H9 (cell line): ENCODE measurements at regions not wholly inside any gene's neighbourhood (a gene's known extent, or its start where the extent isn't known, plus 50 kb on each side); places are given as distances from the start of the nearest gene placed in this dataset.

Experiments used
- DNase-seq: peaks from one replicate; pipeline ENCODE4 v3.0.0-alpha.2; 2017
- H2AFZ ChIP-seq: one replicate; pipeline ENCODE4 v1.6.1; 2013; ENCODE audit warnings: mild to moderate bottlenecking, low read length, control low read depth, moderate library complexity
- H2AK5ac ChIP-seq: 2 replicates; pipeline ENCODE4 v1.6.1; 2013; ENCODE audit warnings: low read length, control low read depth, mixed read lengths; ENCODE audit not compliant: insufficient read length
- H2BK120ac ChIP-seq: one replicate; pipeline ENCODE4 v1.6.1; 2013; ENCODE audit warnings: low read depth, mild to moderate bottlenecking, low read length, control low read depth, inconsistent platforms; ENCODE audit not compliant: poor library complexity, severe bottlenecking
- H2BK12ac ChIP-seq: 2 replicates; pipeline ENCODE4 v1.6.1; 2013; ENCODE audit warnings: low read length, control low read depth, mixed read lengths, low read depth; ENCODE audit not compliant: insufficient read length
- H2BK15ac ChIP-seq: 2 replicates; pipeline ENCODE4 v1.6.1; 2013; ENCODE audit warnings: low read depth, low read length, control low read depth
- H2BK20ac ChIP-seq: one replicate; pipeline ENCODE4 v1.6.1; 2013; ENCODE audit warnings: low read depth, mild to moderate bottlenecking, low read length, control low read depth, inconsistent platforms; ENCODE audit not compliant: poor library complexity, severe bottlenecking
- H2BK5ac ChIP-seq: 2 replicates; pipeline ENCODE4 v1.6.1; 2013; ENCODE audit warnings: low read length, control low read depth, mixed read lengths; ENCODE audit not compliant: insufficient read length
- H3K14ac ChIP-seq: 2 replicates; pipeline ENCODE4 v1.6.1; 2013; ENCODE audit warnings: low read length, control low read depth; ENCODE audit not compliant: insufficient read depth
- H3K18ac ChIP-seq: 2 replicates; pipeline ENCODE4 v1.6.1; 2013; ENCODE audit warnings: low read depth, mild to moderate bottlenecking, mixed read lengths, low read length, control low read depth; ENCODE audit not compliant: insufficient read length
- H3K23ac ChIP-seq: 2 replicates; pipeline ENCODE4 v1.6.1; 2013; ENCODE audit warnings: low read length, control low read depth, mixed read lengths, low read depth; ENCODE audit not compliant: insufficient read length
- H3K23me2 ChIP-seq: 2 replicates; pipeline ENCODE4 v1.6.1; 2013; ENCODE audit warnings: low read depth, mild to moderate bottlenecking, mixed read lengths, low read length, control low read depth; ENCODE audit not compliant: insufficient read length, poor library complexity, severe bottlenecking
- H3K27ac ChIP-seq: 2 replicates; pipeline ENCODE4 v1.5.1; 2013; ENCODE audit warnings: low read length, control low read depth, mixed read lengths, low read depth; ENCODE audit not compliant: insufficient read length
- H3K27me3 ChIP-seq: 2 replicates; pipeline ENCODE4 v1.6.1; 2013; ENCODE audit warnings: low read length, control low read depth, inconsistent platforms; ENCODE audit not compliant: insufficient read depth
- H3K4ac ChIP-seq: 2 replicates; pipeline ENCODE4 v1.6.1; 2013; ENCODE audit warnings: low read depth, mild to moderate bottlenecking, control low read depth, inconsistent platforms, low read length, moderate library complexity
- H3K4me1 ChIP-seq: 2 replicates; pipeline ENCODE4 v1.6.1; 2013; ENCODE audit warnings: low read length, control low read depth, inconsistent platforms; ENCODE audit not compliant: insufficient read depth
- H3K4me2 ChIP-seq: 2 replicates; pipeline ENCODE4 v1.6.1; 2013; ENCODE audit warnings: low read length, control low read depth, mixed read lengths; ENCODE audit not compliant: insufficient read length, insufficient read depth
- H3K56ac ChIP-seq: 2 replicates; pipeline ENCODE4 v1.6.1; 2013; ENCODE audit warnings: low read depth, mild to moderate bottlenecking, mixed read lengths, low read length, control low read depth; ENCODE audit not compliant: insufficient read length
- H3K79me1 ChIP-seq: 2 replicates; pipeline ENCODE4 v1.6.1; 2013; ENCODE audit warnings: low read depth, mild to moderate bottlenecking, moderate library complexity, low read length, control low read depth, inconsistent platforms; ENCODE audit not compliant: insufficient read depth, poor library complexity, severe bottlenecking
- H3K79me2 ChIP-seq: 2 replicates; pipeline ENCODE4 v1.6.1; 2013; ENCODE audit warnings: low read length, control low read depth, inconsistent platforms; ENCODE audit not compliant: insufficient read depth
- H3K9ac ChIP-seq: 2 replicates; pipeline ENCODE4 v1.6.1; 2013; ENCODE audit warnings: low read length, control low read depth, mixed read lengths; ENCODE audit not compliant: insufficient read length; ENCODE audit errors: extremely low read depth
- H3K9me3 ChIP-seq: one replicate; pipeline ENCODE4 v1.6.1; 2013; ENCODE audit warnings: low read depth, low read length, inconsistent platforms; ENCODE audit not compliant: control insufficient read depth
- H3T11ph ChIP-seq: one replicate; pipeline ENCODE4 v1.6.1; 2013; ENCODE audit warnings: mild to moderate bottlenecking, low read length, control low read depth, inconsistent platforms
- H4K20me1 ChIP-seq: one replicate; pipeline ENCODE4 v1.6.1; 2013; ENCODE audit not compliant: control insufficient read depth, insufficient read length, insufficient read depth
- H4K5ac ChIP-seq: 2 replicates; pipeline ENCODE4 v1.6.1; 2013; ENCODE audit warnings: low read depth, mild to moderate bottlenecking, mixed read lengths, low read length, control low read depth; ENCODE audit not compliant: insufficient read length
- H4K8ac ChIP-seq: replicated peaks from 2 replicates; pipeline ENCODE4 v1.6.1; 2013; ENCODE audit warnings: low read length, control low read depth, mixed read lengths, low read depth; ENCODE audit not compliant: insufficient read length
- H4K91ac ChIP-seq: 2 replicates; pipeline ENCODE4 v1.6.1; 2013; ENCODE audit warnings: low read depth, mild to moderate bottlenecking, moderate library complexity, mixed read lengths, low read length, control low read depth; ENCODE audit not compliant: insufficient read length
- H3K27ac Mint-ChIP-seq, 3 experiments: 2 replicates in 2 of 3; 3 replicates in 1 of 3; pipeline ENCODE4 v1.8.0; 2020 to 2021; ENCODE audit warnings: mixed read lengths in 3 of 3, mild to moderate bottlenecking in 1 of 3, moderate library complexity in 1 of 3
- H3K27me3 Mint-ChIP-seq: 2 replicates; pipeline ENCODE4 v1.8.0; 2021; ENCODE audit warnings: low read depth, mild to moderate bottlenecking, moderate library complexity, mixed read lengths
- H3K36me3 Mint-ChIP-seq, 3 experiments: 2 replicates in 2 of 3; 3 replicates in 1 of 3; pipeline ENCODE4 v1.8.0; 2020 to 2021; ENCODE audit warnings: low read depth in 3 of 3, mixed read lengths in 3 of 3; ENCODE audit not compliant: insufficient read depth in 1 of 3
- H3K4me1 Mint-ChIP-seq, 2 experiments: 2 replicates each; pipeline ENCODE4 v1.8.0; 2020; ENCODE audit warnings: mixed read lengths in 2 of 2
- H3K4me3 Mint-ChIP-seq, 2 experiments: 2 replicates in 1 of 2; 3 replicates in 1 of 2; pipeline ENCODE4 v1.8.0; 2020 to 2021; ENCODE audit warnings: mild to moderate bottlenecking in 2 of 2, mixed read lengths in 2 of 2, moderate library complexity in 1 of 2
- H3K9me3 Mint-ChIP-seq, 2 experiments: 2 replicates in 1 of 2; 3 replicates in 1 of 2; pipeline ENCODE4 v1.8.0; 2020; ENCODE audit warnings: mild to moderate bottlenecking in 2 of 2, mixed read lengths in 2 of 2, moderate library complexity in 1 of 2
- WGBS: extraction: QIAGEN DNeasy Blood & Tissue Kit; methylation state at CpG from one replicate; pipeline ENCODE4 v1.1.7; 2013; ENCODE audit warnings: missing lambda C conversion rate, low lambda C conversion rate, mixed read lengths; ENCODE audit not compliant: insufficient read length; ENCODE audit errors: extremely low coverage; 5-methylcytosine and 5-hydroxymethylcytosine counted together
- TF ChIP-seq, protein P1 (sequence below): fragments of 200-600 bp; sonication (generic); conservative IDR thresholded peaks from 3 replicates; pipeline ENCODE4 v1.8.0; 2021; ENCODE audit warnings: antibody characterized with exemption, mild to moderate bottlenecking

DNA sequence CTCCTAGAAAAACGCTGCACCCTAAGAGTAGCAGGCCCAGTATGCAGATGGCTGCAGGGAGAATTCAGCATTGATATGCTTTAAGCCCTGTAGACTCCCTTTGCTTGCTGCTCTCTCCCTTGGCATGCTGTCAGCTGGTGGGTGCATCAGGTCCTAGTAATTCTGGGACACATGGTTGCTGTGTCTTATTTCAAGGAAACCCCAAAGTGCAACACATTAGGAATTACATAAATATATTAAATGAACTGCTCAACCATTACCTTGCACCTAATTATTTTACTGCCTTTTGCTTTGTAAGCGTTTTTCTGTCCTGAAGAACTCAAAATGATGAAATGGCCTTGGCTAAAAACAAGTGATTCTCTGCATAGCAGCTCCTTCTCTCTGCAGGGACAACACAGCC, 516.3 kb downstream of the ZIC3 start:
- no peak for DNase-seq
- Mint-ChIP-seq H3K27me3 (no peaks in the 10 kb centered on the region), H3K9me3 (peaks cover 6 to 61% of the 10 kb centered on the region in 2 experiments), H3K4me1 (peaks cover 13% of the 10 kb centered on the region in 2 experiments), H3K4me3 (no peak overlapping the region), H3K27ac (no peak overlapping the region), H3K36me3 (peaks cover 0 to 23% (median 16%) of the 10 kb centered on the region in 3 experiments; a peak in 5 of 7 replicates)
- Histone ChIP-seq H2BK12ac (no peak overlapping the region), H3K23me2 (no peaks in the 10 kb centered on the region), H2AK5ac (no peak overlapping the region), H3T11ph (no peak overlapping the region), H3K4me2 (no peak overlapping the region), H3K9me3 (no peaks in the 10 kb centered on the region), H3K27me3 (no peaks in the 10 kb centered on the region), H3K14ac (no peak overlapping the region), H4K20me1 (no peaks in the 10 kb centered on the region), H3K4me1 (no peaks in the 10 kb centered on the region), H3K56ac (no peak overlapping the region), H3K27ac (no peak overlapping the region), H2BK20ac (no peak overlapping the region), H4K8ac (no peak overlapping the region), H3K79me2 (no peaks in the 10 kb centered on the region), H3K4ac (no peak overlapping the region), H4K91ac (no peak overlapping the region), H3K18ac (no peak overlapping the region), H2AFZ (no peak overlapping the region), H2BK120ac (no peak overlapping the region), H2BK15ac (no peak overlapping the region), H3K23ac (no peak overlapping the region), H3K9ac (no peak overlapping the region), H3K79me1 (no peaks in the 10 kb centered on the region), H2BK5ac (no peak overlapping the region), H4K5ac (no peak overlapping the region)
- TF ChIP-seq, protein P1, sequence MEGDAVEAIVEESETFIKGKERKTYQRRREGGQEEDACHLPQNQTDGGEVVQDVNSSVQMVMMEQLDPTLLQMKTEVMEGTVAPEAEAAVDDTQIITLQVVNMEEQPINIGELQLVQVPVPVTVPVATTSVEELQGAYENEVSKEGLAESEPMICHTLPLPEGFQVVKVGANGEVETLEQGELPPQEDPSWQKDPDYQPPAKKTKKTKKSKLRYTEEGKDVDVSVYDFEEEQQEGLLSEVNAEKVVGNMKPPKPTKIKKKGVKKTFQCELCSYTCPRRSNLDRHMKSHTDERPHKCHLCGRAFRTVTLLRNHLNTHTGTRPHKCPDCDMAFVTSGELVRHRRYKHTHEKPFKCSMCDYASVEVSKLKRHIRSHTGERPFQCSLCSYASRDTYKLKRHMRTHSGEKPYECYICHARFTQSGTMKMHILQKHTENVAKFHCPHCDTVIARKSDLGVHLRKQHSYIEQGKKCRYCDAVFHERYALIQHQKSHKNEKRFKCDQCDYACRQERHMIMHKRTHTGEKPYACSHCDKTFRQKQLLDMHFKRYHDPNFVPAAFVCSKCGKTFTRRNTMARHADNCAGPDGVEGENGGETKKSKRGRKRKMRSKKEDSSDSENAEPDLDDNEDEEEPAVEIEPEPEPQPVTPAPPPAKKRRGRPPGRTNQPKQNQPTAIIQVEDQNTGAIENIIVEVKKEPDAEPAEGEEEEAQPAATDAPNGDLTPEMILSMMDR: no peak
- WGBS: no CpG with 5 or more reads among the region's 2 CpGs
